ENCODE measurements at regions not wholly inside any gene's neighbourhood (a gene's known extent, or its start where the extent isn't known, plus 50 kb on each side); places are given as distances from the start of the nearest gene placed in this dataset.

- POLR2A ChIA-PET = no interaction called here
- no peak overlapping the region for H3K27ac Mint-ChIP-seq
- DNase-seq (ENCODE audit: low spot score) (no peak), ATAC-seq (no peak)
- no peak for TF ChIP-seq MAX (CRISPR knock-in tag; IDR thresholded peaks at IDR 0.05)
- TF ChIP-seq ZNF263 (CRISPR knock-in tag; IDR thresholded peaks at IDR 0.05; ENCODE audit: low read depth) = no peak
- H3K4me3 Mint-ChIP-seq = no peak overlapping the region
- no peaks in the 10 kb centered on the region for H3K27me3 Mint-ChIP-seq (ENCODE audit: low read depth)
- no peaks in the 10 kb centered on the region for H3K9me3 Mint-ChIP-seq
- no peaks in the 10 kb centered on the region for H3K36me3 Mint-ChIP-seq
- CTCF ChIA-PET = no interaction called here
- H3K4me1 Mint-ChIP-seq = no peaks in the 10 kb centered on the region
Observed at GRCh38 chr14:97539884-97540283, 742.7 kb downstream of the VRK1 start.

GRCh38 chr14:97543221-97543620 lies 746.0 kb downstream of the VRK1 start:
- Mint-ChIP-seq H3K36me3 (no peaks in the 10 kb centered on the region), H3K27ac (no peak overlapping the region), H3K27me3 (ENCODE audit: low read depth) (no peaks in the 10 kb centered on the region), H3K9me3 (peaks cover 5% of the 10 kb centered on the region), H3K4me3 (no peak overlapping the region), H3K4me1 (no peaks in the 10 kb centered on the region)
- ChIA-PET CTCF (no interaction called here), POLR2A (no interaction called here)
- no peak for ATAC-seq
- no peak for DNase-seq (ENCODE audit: low spot score)
- no peak for TF ChIP-seq FOXP1 (CRISPR knock-in tag; IDR thresholded peaks at IDR 0.05; ENCODE audit: borderline replicate concordance)
- no peak for TF ChIP-seq ZNF416 (CRISPR knock-in tag; IDR thresholded peaks at IDR 0.05)
- no peak for TF ChIP-seq ZNF396 (CRISPR knock-in tag; IDR thresholded peaks at IDR 0.05; ENCODE audit: borderline replicate concordance)

- TF ChIP-seq MAX (CRISPR knock-in tag; IDR thresholded peaks at IDR 0.05) = no peak
- no peak for TF ChIP-seq ZNF263 (CRISPR knock-in tag; IDR thresholded peaks at IDR 0.05; ENCODE audit: low read depth)
- no peak for TF ChIP-seq GTF2I (CRISPR knock-in tag; conservative IDR thresholded peaks at IDR 0.05)
- TF ChIP-seq CDX4 (CRISPR knock-in tag; IDR thresholded peaks at IDR 0.05; ENCODE audit: borderline replicate concordance) = no peak
- no peak for TF ChIP-seq OVOL2 (CRISPR knock-in tag; IDR thresholded peaks at IDR 0.05; ENCODE audit: borderline replicate concordance)
- TF ChIP-seq ZNF219 (CRISPR knock-in tag; IDR thresholded peaks at IDR 0.05; ENCODE audit: borderline replicate concordance) = no peak
- no peak for TF ChIP-seq NFYB (CRISPR knock-in tag; conservative IDR thresholded peaks at IDR 0.05; ENCODE audit: low read depth)
- TF ChIP-seq NFE2L1 (CRISPR knock-in tag; IDR thresholded peaks at IDR 0.05) = no peak
- no peak for TF ChIP-seq TEAD1 (CRISPR knock-in tag; IDR thresholded peaks at IDR 0.05)
- TF ChIP-seq JAZF1 (CRISPR knock-in tag; IDR thresholded peaks at IDR 0.05) = no peak
- no peak for TF ChIP-seq HMGXB4 (CRISPR knock-in tag; IDR thresholded peaks at IDR 0.05)
- no peak for TF ChIP-seq CBFB (CRISPR knock-in tag; IDR thresholded peaks at IDR 0.05; ENCODE audit: low read depth)
- TF ChIP-seq ZBTB21 (CRISPR knock-in tag; IDR thresholded peaks at IDR 0.05; ENCODE audit: borderline replicate concordance) = no peak
- TF ChIP-seq ETV6 (CRISPR knock-in tag; IDR thresholded peaks at IDR 0.05) = no peak
- no peak for TF ChIP-seq IRF1 (CRISPR knock-in tag; IDR thresholded peaks at IDR 0.05)
- TF ChIP-seq GABPB1 (CRISPR knock-in tag; IDR thresholded peaks at IDR 0.05) = no peak
- no peak for TF ChIP-seq NR3C1 (CRISPR knock-in tag; conservative IDR thresholded peaks at IDR 0.05; ENCODE audit: low read depth)
- TF ChIP-seq CREB1 (CRISPR knock-in tag; IDR thresholded peaks at IDR 0.05) = no peak
- no peak for TF ChIP-seq TP53 (CRISPR knock-in tag; IDR thresholded peaks at IDR 0.05)
- no peak for TF ChIP-seq USF2 (CRISPR knock-in tag; IDR thresholded peaks at IDR 0.05)
- Mint-ChIP-seq H3K4me3 (no peak overlapping the region), H3K27ac (no peak overlapping the region), H3K4me1 (no peaks in the 10 kb centered on the region), H3K9me3 (peaks cover 5% of the 10 kb centered on the region), H3K27me3 (ENCODE audit: low read depth) (no peaks in the 10 kb centered on the region), H3K36me3 (no peaks in the 10 kb centered on the region)
- ChIA-PET CTCF (interaction anchor here (0.7 kb wide), 1 partner anchor 539 kb away, joined by 4 read pairs; no protein-coding TSS in a partner anchor), POLR2A (interaction anchor here (0.7 kb wide), 1 partner anchor 47 kb away, joined by 4 read pairs; no protein-coding TSS in a partner anchor)
- no peak for DNase-seq (ENCODE audit: low spot score)
- no peak for ATAC-seq
Observed at GRCh38 chr14:97543816-97544215, 746.6 kb downstream of the VRK1 start.

All from WTC11 (cell line).